BLaER1 (cell line): ENCODE measurements at regions not wholly inside any gene's neighbourhood (a gene's known extent, or its start where the extent isn't known, plus 50 kb on each side); places are given as distances from the start of the nearest gene placed in this dataset.

Experiments
- H3K27ac ChIP-seq: shearing (Covaris generic); formaldehyde crosslinking; 2 replicates; pipeline ENCODE4 v1.8.1; 2022
- H3K27me3 ChIP-seq: shearing (Covaris generic); formaldehyde crosslinking; 2 replicates; pipeline ENCODE4 v1.8.1; 2022
- H3K36me3 ChIP-seq: shearing (Covaris generic); formaldehyde crosslinking; 2 replicates; pipeline ENCODE4 v1.8.1; 2022
- H3K4me1 ChIP-seq: shearing (Covaris generic); formaldehyde crosslinking; 2 replicates; pipeline ENCODE4 v1.8.1; 2022
- H3K4me2 ChIP-seq: shearing (Covaris generic); formaldehyde crosslinking; 2 replicates; pipeline ENCODE4 v1.8.1; 2022
- H3K4me3 ChIP-seq: shearing (Covaris generic); formaldehyde crosslinking; 2 replicates; pipeline ENCODE4 v1.8.1; 2022
- H3K9ac ChIP-seq: shearing (Covaris generic); formaldehyde crosslinking; 2 replicates; pipeline ENCODE4 v1.8.1; 2022
- H3K9me3 ChIP-seq: shearing (Covaris generic); formaldehyde crosslinking; 2 replicates; pipeline ENCODE4 v1.8.1; 2022
- H4K20me1 ChIP-seq: shearing (Covaris generic); formaldehyde crosslinking; 2 replicates; pipeline ENCODE4 v1.8.1; 2022
- Cebpa-rat ChIP-seq: shearing (Covaris generic); IDR thresholded peaks from 2 replicates; pipeline ENCODE4 v1.8.1; 2022

- TF ChIP-seq Cebpa-rat: no peak
- H3K27ac ChIP-seq: no peak overlapping the region
- H3K4me1 ChIP-seq: no peaks in the 10 kb centered on the region
- H3K4me2 ChIP-seq: no peak overlapping the region
- no peak overlapping the region for H3K4me3 ChIP-seq
- no peaks in the 10 kb centered on the region for H3K27me3 ChIP-seq
- no peaks in the 10 kb centered on the region for H3K9me3 ChIP-seq
- no peaks in the 10 kb centered on the region for H4K20me1 ChIP-seq
- no peak overlapping the region for H3K9ac ChIP-seq
- H3K36me3 ChIP-seq: no peaks in the 10 kb centered on the region
Observed at GRCh38 chr5:124102486-124102885, 590.5 kb downstream of the CSNK1G3 start.

GRCh38 chr5:124093658-124094057, 581.7 kb downstream of the CSNK1G3 start:
- TF ChIP-seq Cebpa-rat: no peak
- H3K27ac ChIP-seq: no peak overlapping the region

GRCh38 chr5:124090115-124090514, 578.1 kb downstream of the CSNK1G3 start:
- Histone ChIP-seq H3K36me3 (no peaks in the 10 kb centered on the region), H3K4me2 (no peak overlapping the region)

More at GRCh38 chr5:124093658-124094057, 581.7 kb downstream of the CSNK1G3 start:
- no peaks in the 10 kb centered on the region for H4K20me1 ChIP-seq
- no peaks in the 10 kb centered on the region for H3K4me1 ChIP-seq
- H3K9me3 ChIP-seq: no peaks in the 10 kb centered on the region
- no peaks in the 10 kb centered on the region for H3K27me3 ChIP-seq
- H3K36me3 ChIP-seq: no peaks in the 10 kb centered on the region
- no peak overlapping the region for H3K4me3 ChIP-seq
- no peak overlapping the region for H3K4me2 ChIP-seq
- no peak overlapping the region for H3K9ac ChIP-seq

DNA sequence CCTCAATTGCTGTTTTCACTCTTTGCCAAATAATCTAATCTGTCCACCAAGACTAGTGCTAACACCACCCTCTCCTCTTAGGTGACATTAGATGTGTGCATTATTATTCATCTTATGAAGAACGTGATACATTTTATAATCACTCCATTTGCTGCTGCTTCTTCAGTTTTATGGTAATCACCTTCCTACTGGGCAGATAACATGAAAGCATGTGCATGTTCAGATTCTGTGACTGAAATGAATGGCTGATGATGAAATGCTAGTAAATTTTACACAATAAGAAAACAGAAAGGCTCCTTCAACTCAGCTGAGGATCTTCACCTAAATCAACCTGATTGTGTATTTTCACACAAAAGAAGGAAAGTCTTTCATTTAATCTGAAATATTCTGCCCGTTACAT, 577.6 kb downstream of the CSNK1G3 start:
- Histone ChIP-seq H3K27ac (no peak overlapping the region), H3K4me3 (no peak overlapping the region), H3K36me3 (no peaks in the 10 kb centered on the region), H3K4me1 (no peaks in the 10 kb centered on the region), H3K9me3 (no peaks in the 10 kb centered on the region), H3K9ac (no peak overlapping the region), H4K20me1 (no peaks in the 10 kb centered on the region), H3K27me3 (no peaks in the 10 kb centered on the region), H3K4me2 (no peak overlapping the region)
- no peak for TF ChIP-seq Cebpa-rat

More at GRCh38 chr5:124090115-124090514, 578.1 kb downstream of the CSNK1G3 start:
- Histone ChIP-seq H3K27ac (no peak overlapping the region), H3K27me3 (no peaks in the 10 kb centered on the region), H3K9me3 (no peaks in the 10 kb centered on the region), H4K20me1 (no peaks in the 10 kb centered on the region), H3K4me1 (no peaks in the 10 kb centered on the region), H3K4me3 (no peak overlapping the region), H3K9ac (no peak overlapping the region)
- no peak for TF ChIP-seq Cebpa-rat

DNA sequence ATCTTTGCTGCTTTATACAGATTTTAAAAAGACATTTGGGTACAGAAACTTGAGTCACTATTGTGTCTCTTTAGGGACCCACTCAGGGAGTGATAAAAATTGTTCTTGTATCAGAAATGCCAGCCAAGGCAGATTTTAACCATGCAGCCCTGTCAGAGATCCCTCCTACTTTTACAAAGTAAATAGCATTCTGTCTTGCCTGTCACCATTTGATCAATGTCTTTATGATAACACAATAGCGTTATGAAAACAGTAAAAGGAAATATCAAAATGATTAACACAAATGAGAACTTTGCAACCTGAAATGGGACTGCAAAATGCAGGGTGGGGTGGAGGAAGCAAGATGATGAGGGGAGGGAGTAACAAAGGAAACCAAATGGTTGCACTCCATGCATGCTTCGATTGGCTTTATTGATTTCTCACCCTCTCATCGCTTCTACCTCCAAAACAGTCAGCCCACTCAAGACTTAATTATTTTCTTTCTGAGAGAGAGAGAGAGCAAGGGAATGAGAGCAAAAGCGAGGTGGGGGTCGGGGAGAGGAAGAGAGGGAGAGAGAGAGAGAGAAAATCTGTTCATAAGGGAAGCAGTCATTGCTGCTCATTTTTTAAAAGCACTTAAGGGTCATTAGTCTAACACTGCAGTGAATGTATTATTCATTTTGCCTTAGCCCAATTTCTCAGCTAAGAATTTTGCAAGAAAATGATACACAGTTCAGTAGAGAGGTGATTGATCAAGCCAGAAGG, 576.5 kb downstream of the CSNK1G3 start:
- no peaks in the 10 kb centered on the region for H3K9me3 ChIP-seq
- no peaks in the 10 kb centered on the region for H3K36me3 ChIP-seq
- TF ChIP-seq Cebpa-rat: no peak
- H3K4me1 ChIP-seq: no peaks in the 10 kb centered on the region
- no peak overlapping the region for H3K4me3 ChIP-seq
- no peaks in the 10 kb centered on the region for H4K20me1 ChIP-seq
- no peaks in the 10 kb centered on the region for H3K27me3 ChIP-seq
- no peak overlapping the region for H3K4me2 ChIP-seq
- no peak overlapping the region for H3K9ac ChIP-seq
- no peak overlapping the region for H3K27ac ChIP-seq

GRCh38 chr5:124087752-124088151, 575.8 kb downstream of the CSNK1G3 start:
- Histone ChIP-seq H4K20me1 (no peaks in the 10 kb centered on the region), H3K4me3 (no peak overlapping the region), H3K4me1 (no peaks in the 10 kb centered on the region), H3K36me3 (no peaks in the 10 kb centered on the region), H3K27me3 (no peaks in the 10 kb centered on the region), H3K9me3 (no peaks in the 10 kb centered on the region), H3K27ac (no peak overlapping the region), H3K4me2 (no peak overlapping the region), H3K9ac (no peak overlapping the region)
- TF ChIP-seq Cebpa-rat: no peak

DNA sequence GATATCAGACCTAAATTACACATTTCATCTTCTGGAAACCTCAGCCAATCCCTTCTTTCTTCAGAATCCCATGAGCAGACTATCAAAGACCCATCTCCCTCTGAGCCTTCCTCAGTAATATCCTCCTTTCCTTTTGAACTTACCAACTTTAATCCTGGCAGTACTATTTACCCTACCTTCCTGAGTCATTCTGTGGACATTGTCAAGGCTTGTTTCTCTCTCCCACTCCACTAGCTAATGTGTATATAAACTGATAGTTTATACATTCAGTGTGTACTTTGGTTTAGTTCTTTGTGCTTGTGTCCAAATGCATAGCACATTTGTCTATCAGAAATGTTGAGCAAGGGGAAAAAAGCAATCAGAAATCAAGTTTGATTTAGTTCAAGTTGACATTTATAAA, 568.3 kb downstream of the CSNK1G3 start:
- no peak overlapping the region for H3K4me3 ChIP-seq
- H3K36me3 ChIP-seq: no peaks in the 10 kb centered on the region
- H3K27me3 ChIP-seq: no peaks in the 10 kb centered on the region
- H3K9me3 ChIP-seq: no peaks in the 10 kb centered on the region
- TF ChIP-seq Cebpa-rat: no peak
- H3K4me2 ChIP-seq: no peak overlapping the region
- no peaks in the 10 kb centered on the region for H4K20me1 ChIP-seq
- no peaks in the 10 kb centered on the region for H3K4me1 ChIP-seq
- H3K9ac ChIP-seq: no peak overlapping the region
- no peak overlapping the region for H3K27ac ChIP-seq

DNA sequence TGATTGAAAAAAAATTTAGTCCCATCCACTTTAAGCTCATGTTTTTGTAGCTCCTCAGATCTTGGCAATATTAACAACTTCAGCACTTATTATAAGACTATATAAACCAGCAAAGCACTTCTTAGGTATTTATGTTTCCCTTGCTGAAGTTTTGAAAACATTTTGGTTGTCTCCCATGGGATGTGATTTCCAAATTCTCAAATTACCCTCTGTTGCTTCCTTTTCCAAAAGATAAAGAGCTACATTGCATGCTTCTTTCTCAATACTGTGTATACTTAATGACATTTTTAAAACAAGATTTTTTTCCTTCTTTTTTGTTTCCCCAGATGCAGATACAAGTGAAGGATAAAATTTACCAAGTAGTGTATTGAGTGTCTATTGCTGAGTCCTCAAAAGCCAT, 567.1 kb downstream of the CSNK1G3 start:
- Histone ChIP-seq H3K27ac (no peak overlapping the region), H3K36me3 (no peaks in the 10 kb centered on the region), H3K4me3 (no peak overlapping the region), H3K9ac (no peak overlapping the region), H3K9me3 (no peaks in the 10 kb centered on the region), H3K4me1 (no peaks in the 10 kb centered on the region), H3K27me3 (no peaks in the 10 kb centered on the region), H3K4me2 (no peak overlapping the region), H4K20me1 (no peaks in the 10 kb centered on the region)
- TF ChIP-seq Cebpa-rat: no peak

DNA sequence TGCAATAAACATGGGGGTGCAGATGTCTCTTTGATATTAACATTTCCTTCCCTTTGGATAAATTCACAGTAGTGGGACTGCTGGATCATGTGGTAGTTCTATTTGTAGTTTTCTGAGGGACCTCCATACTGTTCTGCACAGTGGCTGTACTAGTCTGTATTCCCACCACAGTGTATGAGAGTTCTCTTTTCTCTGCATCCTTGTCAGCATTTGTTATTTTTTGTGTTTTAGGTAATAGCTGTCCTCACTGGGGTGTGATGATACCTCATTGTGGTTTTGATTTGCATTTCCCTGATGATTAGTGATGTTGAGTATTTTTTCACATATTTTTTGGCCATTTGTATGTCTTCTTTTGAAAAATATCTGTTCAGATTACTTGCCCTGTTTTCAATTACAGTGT, 562.5 kb downstream of the CSNK1G3 start:
- Histone ChIP-seq H3K27ac (no peak overlapping the region), H4K20me1 (no peaks in the 10 kb centered on the region), H3K9me3 (no peaks in the 10 kb centered on the region), H3K36me3 (no peaks in the 10 kb centered on the region), H3K4me3 (no peak overlapping the region), H3K4me1 (no peaks in the 10 kb centered on the region), H3K9ac (no peak overlapping the region), H3K4me2 (no peak overlapping the region), H3K27me3 (no peaks in the 10 kb centered on the region)
- no peak for TF ChIP-seq Cebpa-rat

GRCh38 chr5:124072570-124072969, 560.6 kb downstream of the CSNK1G3 start:
- Histone ChIP-seq H3K4me2 (no peak overlapping the region), H3K4me3 (no peak overlapping the region), H3K27ac (no peak overlapping the region), H4K20me1 (no peaks in the 10 kb centered on the region), H3K4me1 (no peaks in the 10 kb centered on the region), H3K9ac (no peak overlapping the region), H3K27me3 (no peaks in the 10 kb centered on the region), H3K36me3 (no peaks in the 10 kb centered on the region), H3K9me3 (no peaks in the 10 kb centered on the region)
- no peak for TF ChIP-seq Cebpa-rat

DNA sequence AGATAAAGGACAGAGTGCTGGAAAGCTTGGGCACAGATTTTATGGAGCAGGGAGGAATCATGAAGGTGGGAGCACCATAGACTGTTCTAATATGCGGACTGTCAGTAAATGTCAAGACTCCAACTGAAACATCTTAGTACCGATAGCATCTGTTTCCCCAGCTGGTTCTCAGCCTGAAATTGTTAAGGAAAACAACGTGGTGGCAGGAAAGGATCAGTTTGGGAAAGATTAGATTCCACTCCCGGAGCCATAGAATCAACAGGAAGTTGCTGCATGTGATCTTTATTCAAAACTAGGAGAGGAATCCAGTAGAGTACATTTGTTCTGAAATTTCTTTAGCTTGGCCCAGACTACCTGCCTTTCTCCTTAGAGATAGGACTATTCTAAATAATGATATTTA, 559.1 kb downstream of the CSNK1G3 start:
- Histone ChIP-seq H3K36me3 (no peaks in the 10 kb centered on the region), H3K9ac (no peak overlapping the region), H3K4me1 (no peaks in the 10 kb centered on the region), H4K20me1 (no peaks in the 10 kb centered on the region), H3K9me3 (no peaks in the 10 kb centered on the region), H3K4me3 (no peak overlapping the region), H3K27me3 (no peaks in the 10 kb centered on the region), H3K27ac (no peak overlapping the region), H3K4me2 (no peak overlapping the region)
- TF ChIP-seq Cebpa-rat: no peak
